Stimulated activated effector memory CD8-positive, alpha-beta T cell treated with anti-CD3 and anti-CD28 coated beads, Interleukin-12 subunit alpha, Interleukin-12 subunit beta, amount 100 ng/mL, for 72 hours (primary cell): ENCODE measurements at regions not wholly inside any gene's neighbourhood (a gene's known extent, or its start where the extent isn't known, plus 50 kb on each side); places are given as distances from the start of the nearest gene placed in this dataset.

Source experiments
- ATAC-seq: fragments of 150-1000 bp; cut with Tn5 transposase; 2 replicates; pipeline ENCODE4 v1.10.0; 2021
- DNase-seq, 2 donors: peaks; one replicate each; pipeline ENCODE4 v3.0.0; 2021 to 2022; ENCODE audit warnings: low spot score in 2 of 2
- H3K27ac Mint-ChIP-seq: one replicate; pipeline ENCODE4 v1.8.0; 2022; ENCODE audit warnings: mild to moderate bottlenecking, mixed read lengths
- H3K36me3 Mint-ChIP-seq: one replicate; pipeline ENCODE4 v1.8.0; 2022; ENCODE audit warnings: mild to moderate bottlenecking, mixed read lengths
- H3K4me1 Mint-ChIP-seq: one replicate; pipeline ENCODE4 v1.8.0; 2022; ENCODE audit warnings: mixed read lengths
- H3K4me3 Mint-ChIP-seq: one replicate; pipeline ENCODE4 v1.8.0; 2022; ENCODE audit warnings: mild to moderate bottlenecking, mixed read lengths
- H3K9me3 Mint-ChIP-seq: one replicate; pipeline ENCODE4 v1.8.0; 2022; ENCODE audit warnings: mixed read lengths

GRCh38 chr3:139870000-139870675 is 64.8 kb upstream of the CLSTN2 start:
- H3K4me1 Mint-ChIP-seq, result no peaks in the 10 kb centered on the region
- DNase-seq (no peak), ATAC-seq (no peak)
- no peaks in the 10 kb centered on the region for H3K36me3 Mint-ChIP-seq
- H3K4me3 Mint-ChIP-seq, result no peak overlapping the region
- no peak overlapping the region for H3K27ac Mint-ChIP-seq
- peaks cover 11% of the 10 kb centered on the region for H3K9me3 Mint-ChIP-seq

GRCh38 chr3:139868773-139869172 is 66.2 kb upstream of the CLSTN2 start:
- Mint-ChIP-seq H3K4me3 (no peak overlapping the region), H3K27ac (no peak overlapping the region), H3K4me1 (no peaks in the 10 kb centered on the region), H3K36me3 (no peaks in the 10 kb centered on the region), H3K9me3 (peaks cover 12% of the 10 kb centered on the region)
- ATAC-seq, result no peak
- DNase-seq, result no peak

- no peak for DNase-seq
Observed at GRCh38 chr3:139848660-139849059, 86.3 kb upstream of the CLSTN2 start.

GRCh38 chr3:139846729-139847128 is 88.3 kb upstream of the CLSTN2 start:
- Mint-ChIP-seq H3K36me3 (no peaks in the 10 kb centered on the region), H3K27ac (no peak overlapping the region), H3K4me3 (no peak overlapping the region), H3K4me1 (no peaks in the 10 kb centered on the region), H3K9me3 (peaks cover 10% of the 10 kb centered on the region)
- ATAC-seq (no peak), DNase-seq (no peak)

More at GRCh38 chr3:139848660-139849059, 86.3 kb upstream of the CLSTN2 start:
- no peak for ATAC-seq
- Mint-ChIP-seq H3K36me3 (no peaks in the 10 kb centered on the region), H3K9me3 (peaks cover 7% of the 10 kb centered on the region), H3K27ac (no peak overlapping the region), H3K4me1 (no peaks in the 10 kb centered on the region), H3K4me3 (no peak overlapping the region)

- DNase-seq (no peak), ATAC-seq (no peak)
- Mint-ChIP-seq H3K36me3 (no peaks in the 10 kb centered on the region), H3K4me3 (no peak overlapping the region), H3K4me1 (no peaks in the 10 kb centered on the region), H3K9me3 (peaks cover 7% of the 10 kb centered on the region), H3K27ac (no peak overlapping the region)
Observed at GRCh38 chr3:139839659-139840058, 95.3 kb upstream of the CLSTN2 start.

- Mint-ChIP-seq H3K36me3 (no peaks in the 10 kb centered on the region), H3K27ac (no peak overlapping the region), H3K4me1 (no peaks in the 10 kb centered on the region), H3K9me3 (peaks cover 7% of the 10 kb centered on the region), H3K4me3 (no peak overlapping the region)
- ATAC-seq (no peak), DNase-seq (no peak)
Observed at GRCh38 chr3:139839014-139839413, 96.0 kb upstream of the CLSTN2 start.

- no peaks in the 10 kb centered on the region for H3K4me1 Mint-ChIP-seq
Observed at GRCh38 chr3:139838269-139838957, 96.6 kb upstream of the CLSTN2 start.

GRCh38 chr3:139836698-139837464 is 98.1 kb upstream of the CLSTN2 start:
- DNase-seq (no peak), ATAC-seq (no peak)
- Mint-ChIP-seq H3K36me3 (no peaks in the 10 kb centered on the region), H3K27ac (no peak overlapping the region), H3K9me3 (peaks cover 8% of the 10 kb centered on the region), H3K4me3 (no peak overlapping the region), H3K4me1 (no peaks in the 10 kb centered on the region)

More at GRCh38 chr3:139838269-139838957, 96.6 kb upstream of the CLSTN2 start:
- Mint-ChIP-seq H3K27ac (no peak overlapping the region), H3K4me3 (no peak overlapping the region), H3K9me3 (peaks cover 7% of the 10 kb centered on the region), H3K36me3 (no peaks in the 10 kb centered on the region)
- ATAC-seq (no peak), DNase-seq (no peak)

GRCh38 chr3:139835830-139836683 is 98.9 kb upstream of the CLSTN2 start:
- no peaks in the 10 kb centered on the region for H3K36me3 Mint-ChIP-seq
- no peak overlapping the region for H3K4me3 Mint-ChIP-seq
- H3K4me1 Mint-ChIP-seq, result no peaks in the 10 kb centered on the region
- no peak overlapping the region for H3K27ac Mint-ChIP-seq
- ATAC-seq, result no peak
- peaks cover 7% of the 10 kb centered on the region for H3K9me3 Mint-ChIP-seq
- DNase-seq, result no peak

GRCh38 chr3:139832998-139833397 is 102.0 kb upstream of the CLSTN2 start:
- no peak for ATAC-seq
- Mint-ChIP-seq H3K36me3 (no peaks in the 10 kb centered on the region), H3K4me1 (no peaks in the 10 kb centered on the region), H3K27ac (no peak overlapping the region), H3K4me3 (no peak overlapping the region), H3K9me3 (peaks cover 7% of the 10 kb centered on the region)
- no peak for DNase-seq

GRCh38 chr3:139830817-139831216 is 104.2 kb upstream of the CLSTN2 start:
- ATAC-seq (no peak), DNase-seq (no peak)
- H3K9me3 Mint-ChIP-seq, result peaks cover 7% of the 10 kb centered on the region
- H3K4me3 Mint-ChIP-seq, result no peak overlapping the region
- no peak overlapping the region for H3K27ac Mint-ChIP-seq
- H3K36me3 Mint-ChIP-seq, result no peaks in the 10 kb centered on the region
- H3K4me1 Mint-ChIP-seq, result no peaks in the 10 kb centered on the region

GRCh38 chr3:139827833-139828232 is 107.2 kb upstream of the CLSTN2 start:
- H3K9me3 Mint-ChIP-seq, result peaks cover 9% of the 10 kb centered on the region
- H3K4me1 Mint-ChIP-seq, result no peaks in the 10 kb centered on the region
- ATAC-seq (no peak), DNase-seq (no peak)
- H3K36me3 Mint-ChIP-seq, result no peaks in the 10 kb centered on the region
- no peak overlapping the region for H3K4me3 Mint-ChIP-seq
- H3K27ac Mint-ChIP-seq, result no peak overlapping the region

- Mint-ChIP-seq H3K27ac (no peak overlapping the region), H3K36me3 (no peaks in the 10 kb centered on the region), H3K4me1 (no peaks in the 10 kb centered on the region), H3K4me3 (no peak overlapping the region), H3K9me3 (peaks cover 6% of the 10 kb centered on the region)
- ATAC-seq (no peak), DNase-seq (no peak)
Observed at GRCh38 chr3:139824864-139825263, 110.1 kb upstream of the CLSTN2 start.

- peaks cover 7% of the 10 kb centered on the region for H3K9me3 Mint-ChIP-seq
- H3K4me1 Mint-ChIP-seq, result no peaks in the 10 kb centered on the region
- ATAC-seq, result no peak
- no peak overlapping the region for H3K4me3 Mint-ChIP-seq
- no peaks in the 10 kb centered on the region for H3K36me3 Mint-ChIP-seq
- H3K27ac Mint-ChIP-seq, result no peak overlapping the region
- no peak for DNase-seq
Observed at GRCh38 chr3:139814646-139815045, 120.3 kb upstream of the CLSTN2 start.

GRCh38 chr3:139811331-139811730 is 123.7 kb upstream of the CLSTN2 start:
- H3K9me3 Mint-ChIP-seq, result no peaks in the 10 kb centered on the region
- no peaks in the 10 kb centered on the region for H3K4me1 Mint-ChIP-seq
- no peaks in the 10 kb centered on the region for H3K36me3 Mint-ChIP-seq
- no peak for ATAC-seq
- no peak overlapping the region for H3K27ac Mint-ChIP-seq
- DNase-seq, result no peak
- no peak overlapping the region for H3K4me3 Mint-ChIP-seq
